ENCODE measurements at regions not wholly inside any gene's neighbourhood (a gene's known extent, or its start where the extent isn't known, plus 50 kb on each side); places are given as distances from the start of the nearest gene placed in this dataset.

GRCh38 chr13:111515635-111516034, 195.2 kb downstream of the TEX29 start:
- DNase-seq (ENCODE audit: low spot score in 2 of 2) = peak in 1 of 2 donors; percentile 59
- intact Hi-C loops (cut with DNase I; ENCODE audit: low total_unique reads) = no loop called here
- 62 to 65% methylated on average over 16 of the region's 16 CpGs for WGBS, 2 donors
- H3K4me3 ChIP-seq (ENCODE audit: low read depth, poor library complexity, severe bottlenecking) = no peak overlapping the region
- TF ChIP-seq CTCF (IDR thresholded peaks at IDR 0.05) (no peak), POLR2A (IDR thresholded peaks at IDR 0.05) (no peak)

GRCh38 chr13:111516712-111517640, 196.5 kb downstream of the TEX29 start:
- intact Hi-C loops (cut with DNase I; ENCODE audit: low total_unique reads) = no loop called here
- TF ChIP-seq POLR2A (IDR thresholded peaks at IDR 0.05) (no peak), CTCF (IDR thresholded peaks at IDR 0.05) (no peak)
- H3K4me3 ChIP-seq (ENCODE audit: low read depth, poor library complexity, severe bottlenecking) = no peak overlapping the region
- WGBS, 2 donors = 54% methylated on average over 25 to 27 of the region's 28 CpGs
- peak in 1 of 2 donors; percentile 68 for DNase-seq (ENCODE audit: low spot score in 2 of 2)

GRCh38 chr13:111517641-111518010, 197.2 kb downstream of the TEX29 start:
- no peak for DNase-seq (ENCODE audit: low spot score in 2 of 2)
- H3K4me3 ChIP-seq (ENCODE audit: low read depth, poor library complexity, severe bottlenecking) = no peak overlapping the region
- TF ChIP-seq CTCF (IDR thresholded peaks at IDR 0.05) = no peak
- no peak for TF ChIP-seq POLR2A (IDR thresholded peaks at IDR 0.05)
- intact Hi-C loops (cut with DNase I; ENCODE audit: low total_unique reads) = no loop called here
- 48 to 56% methylated on average over 6 to 8 of the region's 10 CpGs for WGBS, 2 donors

GRCh38 chr13:111518161-111518792, 197.8 kb downstream of the TEX29 start:
- no peak overlapping the region for H3K4me3 ChIP-seq (ENCODE audit: low read depth, poor library complexity, severe bottlenecking)
- DNase-seq (ENCODE audit: low spot score in 2 of 2) = peak in 1 of 2 donors; percentile 61
- intact Hi-C loops (cut with DNase I; ENCODE audit: low total_unique reads) = no loop called here
- WGBS, 2 donors = 71 to 78% methylated on average over 18 to 19 of the region's 24 CpGs
- TF ChIP-seq CTCF (IDR thresholded peaks at IDR 0.05) = no peak
- TF ChIP-seq POLR2A (IDR thresholded peaks at IDR 0.05) = no peak

- TF ChIP-seq CTCF (IDR thresholded peaks at IDR 0.05) (no peak), POLR2A (IDR thresholded peaks at IDR 0.05) (no peak)
- WGBS, 2 donors = 68 to 69% methylated on average over 6 to 7 of the region's 8 CpGs
- no peak overlapping the region for H3K4me3 ChIP-seq (ENCODE audit: low read depth, poor library complexity, severe bottlenecking)
- intact Hi-C loops (cut with DNase I; ENCODE audit: low total_unique reads) = no loop called here
- peak in 1 of 2 donors; percentile 76 for DNase-seq (ENCODE audit: low spot score in 2 of 2)
Measured at GRCh38 chr13:111519041-111519440, 198.6 kb downstream of the TEX29 start.
